ENCODE measurements at regions not wholly inside any gene's neighbourhood (a gene's known extent, or its start where the extent isn't known, plus 50 kb on each side); places are given as distances from the start of the nearest gene placed in this dataset.

DNA sequence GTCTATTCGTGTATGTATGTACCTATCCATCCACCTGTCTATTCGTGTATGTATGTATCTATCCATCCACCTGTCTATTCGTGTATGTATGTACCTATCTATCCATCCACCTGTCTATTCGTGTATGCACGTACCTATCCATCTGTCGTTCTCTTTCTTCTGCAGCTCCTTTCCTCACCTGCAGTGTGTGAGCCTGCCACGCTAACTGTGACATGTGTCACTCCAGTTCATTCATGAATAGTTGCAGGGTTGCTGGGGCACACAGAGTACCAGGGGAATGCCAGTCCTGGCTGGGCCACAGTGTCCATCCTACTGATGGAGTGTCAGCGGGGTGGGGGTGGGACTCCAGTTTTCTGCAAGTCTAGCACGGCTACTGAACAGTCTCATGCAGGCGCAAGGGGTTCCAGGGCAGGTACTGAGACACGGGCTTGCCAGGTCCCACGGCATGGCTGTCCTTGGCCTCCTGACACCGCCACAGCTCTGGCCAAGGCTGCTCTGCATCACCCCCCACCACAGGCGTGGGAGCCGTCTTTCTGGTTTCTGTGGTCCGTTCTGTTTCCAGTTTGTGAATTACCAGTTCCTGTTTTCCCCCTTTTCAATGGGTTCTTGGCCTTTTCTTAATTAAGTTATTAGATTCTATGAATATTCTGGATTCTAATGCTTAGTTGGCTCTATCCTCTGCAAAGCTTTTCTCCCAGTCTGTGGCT lies 88.8 kb upstream of the CLDN5 start:
- H3K27me3 ChIP-seq (ENCODE audit: control insufficient read depth in 2 of 2, insufficient read depth in 2 of 2, low read length in 2 of 2) = peaks cover 0 to 3% of the 10 kb centered on the region in 2 experiments
- ChIA-PET POLR2A (no interaction called here), CTCF (no interaction called here)
- H3K9ac ChIP-seq (replicated peaks; ENCODE audit: extremely low read depth, insufficient read depth, low read length) = no peak overlapping the region
- TF ChIP-seq FOS (IDR thresholded peaks at IDR 0.05; ENCODE audit: borderline replicate concordance, insufficient read depth, low read length) (no peak), JUN (IDR thresholded peaks at IDR 0.05; ENCODE audit: borderline replicate concordance, insufficient read depth, insufficient read length, low read depth) (no peak), POLR2AphosphoS5 (IDR thresholded peaks at IDR 0.05; ENCODE audit: insufficient read depth, low read depth, low read length) (no peak), EZH2 (IDR thresholded peaks at IDR 0.05; ENCODE audit: borderline replicate concordance, low read depth, low read length, severe bottlenecking) (no peak), POLR2A (IDR thresholded peaks at IDR 0.05; ENCODE audit: low read depth, low read length) (no peak), GATA2 (IDR thresholded peaks at IDR 0.05; ENCODE audit: insufficient read depth, insufficient read length, low read depth, low read length) (no peak), MYC (IDR thresholded peaks at IDR 0.05; ENCODE audit: low read depth, low read length) (no peak)
- TF ChIP-seq, protein P1, sequence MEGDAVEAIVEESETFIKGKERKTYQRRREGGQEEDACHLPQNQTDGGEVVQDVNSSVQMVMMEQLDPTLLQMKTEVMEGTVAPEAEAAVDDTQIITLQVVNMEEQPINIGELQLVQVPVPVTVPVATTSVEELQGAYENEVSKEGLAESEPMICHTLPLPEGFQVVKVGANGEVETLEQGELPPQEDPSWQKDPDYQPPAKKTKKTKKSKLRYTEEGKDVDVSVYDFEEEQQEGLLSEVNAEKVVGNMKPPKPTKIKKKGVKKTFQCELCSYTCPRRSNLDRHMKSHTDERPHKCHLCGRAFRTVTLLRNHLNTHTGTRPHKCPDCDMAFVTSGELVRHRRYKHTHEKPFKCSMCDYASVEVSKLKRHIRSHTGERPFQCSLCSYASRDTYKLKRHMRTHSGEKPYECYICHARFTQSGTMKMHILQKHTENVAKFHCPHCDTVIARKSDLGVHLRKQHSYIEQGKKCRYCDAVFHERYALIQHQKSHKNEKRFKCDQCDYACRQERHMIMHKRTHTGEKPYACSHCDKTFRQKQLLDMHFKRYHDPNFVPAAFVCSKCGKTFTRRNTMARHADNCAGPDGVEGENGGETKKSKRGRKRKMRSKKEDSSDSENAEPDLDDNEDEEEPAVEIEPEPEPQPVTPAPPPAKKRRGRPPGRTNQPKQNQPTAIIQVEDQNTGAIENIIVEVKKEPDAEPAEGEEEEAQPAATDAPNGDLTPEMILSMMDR (IDR thresholded peaks at IDR 0.05; ENCODE audit: extremely low read depth in 1 of 2, insufficient read depth in 1 of 2, low read depth in 1 of 2, low read length in 2 of 2) = no peak
- TF ChIP-seq, protein P2, sequence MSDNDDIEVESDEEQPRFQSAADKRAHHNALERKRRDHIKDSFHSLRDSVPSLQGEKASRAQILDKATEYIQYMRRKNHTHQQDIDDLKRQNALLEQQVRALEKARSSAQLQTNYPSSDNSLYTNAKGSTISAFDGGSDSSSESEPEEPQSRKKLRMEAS (IDR thresholded peaks at IDR 0.05; ENCODE audit: insufficient read depth, insufficient read length) = no peak
- H3K36me3 ChIP-seq (ENCODE audit: control insufficient read depth in 2 of 2, extremely low read depth in 1 of 2, insufficient read depth in 2 of 2, low read length in 2 of 2) = no peaks in the 10 kb centered on the region
- no peaks in the 10 kb centered on the region for H3K79me2 ChIP-seq (ENCODE audit: control insufficient read depth, insufficient read depth, low read length)
- H3K9me3 ChIP-seq (replicated peaks; ENCODE audit: control insufficient read depth, insufficient read depth, low read length) = no peaks in the 10 kb centered on the region
- no peak for FAIRE-seq
- no peak overlapping the region for H3K4me3 ChIP-seq (replicated peaks in 1 of 3; ENCODE audit: insufficient read depth in 1 of 3, low read depth in 1 of 3, low read length in 3 of 3)
- H4K20me1 ChIP-seq (replicated peaks; ENCODE audit: control insufficient read depth, extremely low read depth, insufficient read depth, low read length) = no peaks in the 10 kb centered on the region
- BruUV-seq (replicated peaks) = no TSS peak
- no peaks in the 10 kb centered on the region for H3K4me1 ChIP-seq (ENCODE audit: control insufficient read depth, extremely low read depth, insufficient read depth, low read length)
- H3K27ac ChIP-seq (ENCODE audit: insufficient read depth, low read depth, low read length) = no peak overlapping the region
- dilution Hi-C loops (cut with MboI; ENCODE audit: extremely low pct_ligation_motif_present, low sequenced_read_pairs) (no loop called here), intact Hi-C loops (cut with micrococcal nuclease) (no loop called here)
- H3K4me2 ChIP-seq (ENCODE audit: insufficient read depth, low read length) = no peak overlapping the region
- DNase-seq (ENCODE audit: low read depth, low spot score) = no peak
- no peak overlapping the region for H2AFZ ChIP-seq (ENCODE audit: low read depth, low read length)
- H3K9me1 ChIP-seq (replicated peaks; ENCODE audit: control insufficient read depth, extremely low read depth, insufficient read depth, low read length) = no peaks in the 10 kb centered on the region
